ENCODE measurements at regions not wholly inside any gene's neighbourhood (a gene's known extent, or its start where the extent isn't known, plus 50 kb on each side); places are given as distances from the start of the nearest gene placed in this dataset.

GRCh38 chr15:29208836-29209235 lies 60.8 kb downstream of the NSMCE3 start:
- Histone ChIP-seq H3K9me3 (ENCODE audit: control insufficient read depth, insufficient read depth, low read depth, low read length) (no peaks in the 10 kb centered on the region), H3K27ac (ENCODE audit: low read length) (no peak overlapping the region), H3K4me1 (ENCODE audit: control insufficient read depth, insufficient read depth, low read length) (no peaks in the 10 kb centered on the region), H3K27me3 (ENCODE audit: control insufficient read depth, insufficient read depth, low read length) (no peaks in the 10 kb centered on the region; the same call in 1 of the 2 replicates), H3K36me3 (ENCODE audit: control insufficient read depth, insufficient read depth, low read length) (no peaks in the 10 kb centered on the region), H3K4me3 (ENCODE audit: low read depth in 2 of 2, low read length in 2 of 2) (no peak overlapping the region)
- in situ Hi-C loops (cut with HindIII; ENCODE audit: low pct_unique_long_range_greater_than_20kb, low sequenced_read_pairs): no loop called here
- TF ChIP-seq CTCF (IDR thresholded peaks at IDR 0.05): no peak
- TF ChIP-seq TCF7L2 (IDR thresholded peaks at IDR 0.05; ENCODE audit: low read depth, low read length): no peak
- TF ChIP-seq SIN3A (IDR thresholded peaks at IDR 0.05; ENCODE audit: borderline replicate concordance, insufficient read depth, low read depth, low read length): no peak
- no peak for TF ChIP-seq REST (IDR thresholded peaks at IDR 0.05; ENCODE audit: insufficient read depth in 1 of 2, low read depth in 2 of 2, low read length in 1 of 2)
- no peak for TF ChIP-seq POLR2AphosphoS5 (IDR thresholded peaks at IDR 0.05; ENCODE audit: low read depth, low read length)
- no TSS peak for BruUV-seq (replicated peaks)
- DNase-seq (ENCODE audit: low read depth, low spot score) (no peak), ATAC-seq (no peak)
- POLR2A ChIA-PET: no interaction called here
- CTCF ChIA-PET: interaction anchor here (0.5 kb wide), 1 partner anchor 242 kb away, joined by 4 read pairs; no protein-coding TSS in a partner anchor
- intact Hi-C loops (cut with micrococcal nuclease; ENCODE audit: unreplicated experiment): no loop called here

GRCh38 chr15:29208352-29208751 lies 61.3 kb downstream of the NSMCE3 start:
- no peak overlapping the region for H3K4me3 ChIP-seq (ENCODE audit: low read depth in 2 of 2, low read length in 2 of 2)
- no TSS peak for BruUV-seq (replicated peaks)
- POLR2A ChIA-PET: no interaction called here
- in situ Hi-C loops (cut with HindIII; ENCODE audit: low pct_unique_long_range_greater_than_20kb, low sequenced_read_pairs) (no loop called here), intact Hi-C loops (cut with micrococcal nuclease; ENCODE audit: unreplicated experiment) (no loop called here)
- H3K36me3 ChIP-seq (ENCODE audit: control insufficient read depth, insufficient read depth, low read length): no peaks in the 10 kb centered on the region
- CTCF ChIA-PET: no interaction called here
- H3K27me3 ChIP-seq (ENCODE audit: control insufficient read depth, insufficient read depth, low read length): no peaks in the 10 kb centered on the region; the same call in 1 of the 2 replicates
- H3K27ac ChIP-seq (ENCODE audit: low read length): no peak overlapping the region
- ATAC-seq: 0 out of 2 replicates have a peak, but pooled peaks have one; percentile 21
- no peak for DNase-seq (ENCODE audit: low read depth, low spot score)
- TF ChIP-seq REST (IDR thresholded peaks at IDR 0.05; ENCODE audit: insufficient read depth in 1 of 2, low read depth in 2 of 2, low read length in 1 of 2) (no peak), POLR2AphosphoS5 (IDR thresholded peaks at IDR 0.05; ENCODE audit: low read depth, low read length) (no peak), SIN3A (IDR thresholded peaks at IDR 0.05; ENCODE audit: borderline replicate concordance, insufficient read depth, low read depth, low read length) (no peak), TCF7L2 (IDR thresholded peaks at IDR 0.05; ENCODE audit: low read depth, low read length) (no peak), CTCF (IDR thresholded peaks at IDR 0.05) (no peak)
- H3K4me1 ChIP-seq (ENCODE audit: control insufficient read depth, insufficient read depth, low read length): no peaks in the 10 kb centered on the region
- no peaks in the 10 kb centered on the region for H3K9me3 ChIP-seq (ENCODE audit: control insufficient read depth, insufficient read depth, low read depth, low read length)

Data from Panc1 (cell line).